ENCODE measurements at regions not wholly inside any gene's neighbourhood (a gene's known extent, or its start where the extent isn't known, plus 50 kb on each side); places are given as distances from the start of the nearest gene placed in this dataset.

- Histone ChIP-seq H3K4me1 (no peaks in the 10 kb centered on the region), H3K27me3 (no peaks in the 10 kb centered on the region), H3K4me3 (no peak overlapping the region), H3K36me3 (no peaks in the 10 kb centered on the region), H3K9me3 (no peaks in the 10 kb centered on the region), H3K27ac (no peak overlapping the region)
- ATAC-seq (peak; percentile 19), DNase-seq (no peak)
- intact Hi-C loops (cut with DNase I), result no loop called here
- no peak for TF ChIP-seq CTCF (IDR thresholded peaks at IDR 0.05)
These were observed 62.3 kb downstream of the YIPF5 start for GRCh38 chr5:144108131-144108530.

All from left lung (tissue), 4 donors.